HG03457 (cell line): ENCODE measurements at regions not wholly inside any gene's neighbourhood (a gene's known extent, or its start where the extent isn't known, plus 50 kb on each side); places are given as distances from the start of the nearest gene placed in this dataset.
"Not testable (repeated sequence)": the region's sequence is repeated elsewhere in the genome, so short reads cannot be mapped to it uniquely, and the experiment has no call there.

Source experiments
- ATAC-seq: cut with Tn5 transposase; IDR thresholded peaks from one replicate; pipeline ENCODE4 v1.9.1; 2021; ENCODE audit warnings: moderate number of reproducible peaks; ENCODE audit not compliant: unreplicated experiment

DNA sequence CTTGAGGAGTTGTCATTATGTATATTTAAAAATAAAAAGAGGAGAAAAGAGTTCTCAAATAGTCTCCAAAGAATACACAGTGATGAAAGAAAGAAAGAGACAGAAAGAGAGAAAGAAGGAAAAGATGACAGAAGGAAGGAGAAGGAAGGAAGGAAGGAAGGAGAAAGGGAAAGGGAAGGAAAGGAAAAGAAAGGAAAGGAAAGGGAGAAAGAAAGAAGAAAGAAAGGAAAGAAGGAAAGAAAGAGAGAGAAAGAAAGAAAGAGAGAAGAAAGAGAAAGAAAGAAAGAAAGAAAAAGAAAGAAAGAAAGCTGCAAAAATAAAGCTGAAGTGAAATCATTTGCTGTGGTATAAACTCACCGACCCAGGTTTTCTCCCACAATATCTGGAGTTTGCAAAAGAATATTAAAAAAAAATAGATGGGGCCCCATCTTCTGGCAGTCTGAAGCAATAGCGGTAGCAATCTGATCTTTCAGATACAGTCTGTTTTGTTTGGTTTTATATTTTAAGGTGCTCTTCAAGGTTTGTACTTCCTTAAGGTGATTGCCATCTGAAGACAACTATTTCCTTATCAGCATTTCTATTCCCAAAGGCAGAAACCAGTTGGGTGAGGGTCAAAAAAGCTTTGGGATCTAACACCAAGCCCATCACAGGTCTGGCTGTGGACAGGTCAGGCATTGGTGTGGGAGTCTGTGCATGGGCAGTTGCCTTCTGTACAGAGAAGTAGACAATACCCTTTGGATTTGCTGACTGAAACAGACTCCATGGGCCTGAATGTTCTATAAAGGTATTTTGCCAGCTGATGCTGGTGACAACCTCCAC is 160.4 kb downstream of the CPEB2 start:
- ATAC-seq, result no peak

DNA sequence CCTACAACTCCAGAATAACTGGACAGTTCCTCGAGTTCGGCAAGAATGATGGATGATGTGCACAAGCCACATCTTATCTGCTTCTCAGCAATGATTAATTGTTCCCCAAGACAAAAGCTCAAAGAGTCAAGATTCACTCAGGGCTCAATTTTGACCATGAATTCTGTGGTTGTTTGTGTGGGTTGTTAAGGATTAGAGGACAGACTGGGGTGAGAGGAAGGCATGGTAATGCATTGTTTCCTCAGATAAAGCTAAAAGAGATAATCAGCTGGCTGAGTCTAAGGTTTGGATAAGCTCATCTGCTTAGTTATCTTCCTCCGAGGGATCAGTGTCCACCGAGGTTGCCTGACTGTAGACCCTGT is 161.0 kb downstream of the CPEB2 start:
- ATAC-seq, result no peak

DNA sequence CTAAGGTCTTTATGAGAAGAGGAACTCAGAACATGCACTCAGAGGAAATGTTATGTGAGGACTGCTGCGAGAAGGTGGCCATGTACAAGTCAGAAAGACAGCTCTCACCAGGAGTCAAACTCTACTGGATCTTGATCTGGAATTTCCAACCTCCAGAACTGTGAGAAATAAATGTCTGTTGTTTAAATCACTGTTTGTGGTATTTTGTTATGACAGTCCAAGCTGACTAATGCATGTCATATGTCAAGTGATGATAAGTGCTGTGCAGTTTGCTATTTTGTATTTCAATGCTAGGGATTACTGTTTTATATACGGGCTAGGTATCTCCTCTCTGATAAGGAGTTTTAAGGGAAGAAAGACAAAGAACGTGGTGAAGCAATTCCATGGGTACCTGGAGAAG is 162.3 kb downstream of the CPEB2 start:
- ATAC-seq, result no peak

- no peak for ATAC-seq
These were observed 165.5 kb downstream of the CPEB2 start for GRCh38 chr4:15167743-15168142.

GRCh38 chr4:15168759-15169158 is 166.5 kb downstream of the CPEB2 start:
- no peak for ATAC-seq

DNA sequence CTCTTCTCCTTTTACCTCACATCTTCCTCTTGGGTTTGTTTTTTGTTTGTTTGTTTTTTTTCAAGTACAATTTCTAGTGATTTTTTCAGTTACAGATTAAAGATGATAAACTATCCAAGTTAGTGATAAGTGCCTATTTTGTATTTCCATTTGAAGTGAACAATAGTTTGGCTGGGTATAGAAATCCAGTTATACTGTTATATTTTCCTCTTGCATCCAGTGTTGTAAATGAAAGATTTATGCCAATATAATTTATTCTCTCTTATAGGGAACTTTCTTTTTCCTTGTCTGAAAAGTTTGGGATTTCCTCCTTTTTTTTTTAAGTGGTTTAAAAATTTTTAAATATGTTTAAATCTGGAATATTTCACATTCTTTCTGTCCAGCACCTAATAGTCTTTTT is 169.4 kb downstream of the CPEB2 start:
- no peak for ATAC-seq

DNA sequence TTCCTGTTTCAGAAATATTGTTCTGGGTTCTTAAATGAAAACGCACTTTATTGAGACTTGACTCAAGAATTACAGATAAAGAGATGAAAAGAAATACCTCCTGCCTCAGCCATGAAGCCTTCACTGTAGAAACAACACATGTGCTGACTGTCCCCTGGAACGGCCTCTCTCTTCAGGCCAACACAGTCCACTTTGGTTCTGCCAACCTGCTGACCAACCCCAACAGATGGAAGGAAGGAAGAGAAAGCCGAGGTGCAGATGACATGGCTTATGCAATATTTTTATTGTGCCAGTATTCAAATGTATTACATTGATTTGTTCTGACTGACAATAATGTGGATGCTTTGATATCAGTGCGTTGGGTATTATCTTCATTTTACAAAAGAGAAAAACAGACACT is 171.0 kb downstream of the CPEB2 start:
- no peak for ATAC-seq

- not testable (repeated sequence) for ATAC-seq
These were observed 171.9 kb downstream of the CPEB2 start for GRCh38 chr4:15174168-15174567.

- ATAC-seq, result not testable (repeated sequence)
These were observed 177.6 kb downstream of the CPEB2 start for GRCh38 chr4:15179842-15180241.

GRCh38 chr4:15182600-15183220 is 180.4 kb downstream of the CPEB2 start:
- ATAC-seq, result no peak

DNA sequence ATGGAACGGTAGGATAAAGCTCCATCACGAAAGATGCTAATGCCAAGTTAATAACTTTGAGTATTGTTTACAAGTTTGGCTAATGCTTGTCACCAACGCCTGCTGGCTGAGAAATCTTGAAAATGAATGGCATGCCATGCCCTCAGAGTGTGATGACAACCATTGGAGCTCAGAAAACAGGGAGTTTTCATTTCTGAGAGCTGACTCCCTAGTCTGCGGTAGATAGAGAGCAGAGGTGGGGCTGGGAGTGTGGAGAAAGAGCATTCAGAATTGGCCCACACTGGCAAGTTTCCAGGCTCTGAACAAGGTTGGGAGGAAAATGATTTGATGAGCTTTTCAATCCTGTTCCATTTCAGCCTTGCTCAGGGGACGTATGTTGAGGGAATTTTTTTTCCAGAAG is 183.9 kb downstream of the CPEB2 start:
- no peak for ATAC-seq

GRCh38 chr4:15186806-15187205 is 184.5 kb downstream of the CPEB2 start:
- ATAC-seq, result no peak

DNA sequence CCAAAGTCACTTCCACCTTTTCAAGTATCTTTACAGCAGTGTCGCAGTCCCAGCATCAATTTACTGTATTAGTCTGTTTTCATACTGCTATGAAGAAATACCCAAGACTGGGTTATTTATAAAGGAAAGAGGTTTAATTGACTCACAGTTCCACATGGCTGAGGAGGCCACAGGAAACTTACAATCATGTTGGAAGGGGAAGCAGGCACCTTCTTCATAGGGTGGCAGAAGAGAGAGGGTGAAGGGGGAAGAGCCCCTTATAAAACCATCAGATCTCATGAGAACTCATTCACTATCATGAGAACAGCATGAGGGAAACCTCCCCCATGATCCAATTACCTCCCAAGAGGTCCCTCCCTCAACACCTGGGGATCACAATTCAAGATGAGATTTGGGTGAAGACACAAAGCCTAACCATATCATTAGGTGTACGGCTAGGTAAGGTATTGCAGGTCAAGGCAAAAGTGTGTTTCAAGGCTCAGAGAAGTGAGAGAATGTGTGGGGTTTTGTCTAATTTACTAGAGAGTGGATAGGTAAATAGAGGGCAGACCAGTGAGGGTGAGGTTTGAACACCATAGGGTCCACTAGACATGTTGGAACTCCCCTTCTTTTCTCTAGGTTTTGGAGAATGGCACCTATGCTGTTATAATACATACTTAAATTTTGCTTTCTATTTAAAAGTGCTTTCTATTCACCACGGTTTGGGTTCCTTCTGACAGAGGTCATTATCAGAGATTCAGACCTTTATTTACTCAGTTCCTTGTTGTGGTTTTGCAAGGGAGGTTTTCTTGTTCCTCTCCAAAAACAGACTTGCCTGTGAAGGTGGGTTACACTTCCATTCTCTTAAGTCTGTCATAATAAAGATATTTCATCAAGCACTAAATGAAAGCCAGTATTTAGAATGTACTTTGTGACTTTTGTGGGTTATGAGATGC is 186.6 kb downstream of the CPEB2 start:
- ATAC-seq, result no peak

- no peak for ATAC-seq
These were observed 192.2 kb downstream of the CPEB2 start for GRCh38 chr4:15194520-15194919.

DNA sequence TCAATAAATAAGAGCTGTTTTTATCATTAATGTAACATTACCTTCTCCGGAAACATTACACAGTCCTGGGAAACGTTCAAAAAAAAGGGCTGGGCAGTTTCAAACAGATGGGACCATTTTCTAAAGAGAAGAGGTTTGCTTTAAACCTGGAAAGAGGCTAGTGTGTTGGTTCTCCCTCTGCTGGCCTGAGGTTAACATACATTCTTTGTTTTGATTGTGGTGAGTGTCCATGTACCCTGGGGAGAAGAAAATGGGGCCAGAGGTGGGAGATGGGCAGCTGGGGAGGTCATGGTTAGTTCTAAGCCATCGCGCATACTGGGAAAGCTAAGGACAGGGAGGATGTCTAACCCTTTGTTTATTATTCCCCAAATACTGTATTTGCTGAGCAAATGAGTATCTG is 194.7 kb downstream of the CPEB2 start:
- ATAC-seq, result no peak

- no peak for ATAC-seq
These were observed 195.9 kb downstream of the CPEB2 start for GRCh38 chr4:15198070-15198727.

DNA sequence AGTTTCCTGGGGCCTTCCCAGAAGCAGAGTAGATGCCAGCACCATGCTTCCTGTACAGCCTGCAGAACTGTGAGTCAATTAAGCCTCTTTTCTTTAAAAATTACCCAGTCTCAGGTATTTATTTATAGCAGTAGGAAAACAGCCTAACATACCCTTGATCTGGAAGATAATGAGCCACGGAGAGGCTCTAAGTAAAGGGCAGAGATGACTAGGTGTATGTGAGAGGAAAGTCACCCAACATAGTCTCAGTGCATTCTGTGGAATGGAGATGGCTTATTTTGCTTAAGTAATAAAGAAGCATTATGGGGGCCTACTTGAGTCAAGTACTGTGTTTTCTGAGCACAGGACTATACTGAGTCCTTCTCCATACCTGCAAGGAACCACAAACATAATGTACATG is 199.5 kb downstream of the CPEB2 start:
- no peak for ATAC-seq

DNA sequence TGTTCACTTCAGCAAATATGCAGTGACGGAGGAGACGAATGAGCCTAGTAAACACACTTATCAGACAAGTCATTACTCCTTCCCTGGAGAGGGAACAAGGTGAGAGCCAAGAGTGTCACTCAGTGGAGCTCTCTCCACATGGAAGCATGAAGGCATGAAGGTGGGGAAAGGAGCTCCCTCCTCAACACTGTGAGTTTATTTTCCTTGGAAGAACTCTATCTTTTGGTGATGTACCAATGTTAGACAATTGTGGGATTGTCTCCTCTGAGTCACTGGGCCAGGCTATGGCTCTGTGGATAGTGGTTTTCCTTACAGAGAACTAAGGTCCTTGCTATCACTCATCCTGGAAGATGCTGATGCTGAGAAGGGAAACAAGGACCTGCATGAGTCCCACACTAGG is 200.2 kb downstream of the CPEB2 start:
- ATAC-seq, result no peak

- not testable (repeated sequence) for ATAC-seq
These were observed 204.2 kb downstream of the CPEB2 start for GRCh38 chr4:15206526-15206925.

- no peak for ATAC-seq
These were observed 211.2 kb downstream of the CPEB2 start for GRCh38 chr4:15213302-15213970.

DNA sequence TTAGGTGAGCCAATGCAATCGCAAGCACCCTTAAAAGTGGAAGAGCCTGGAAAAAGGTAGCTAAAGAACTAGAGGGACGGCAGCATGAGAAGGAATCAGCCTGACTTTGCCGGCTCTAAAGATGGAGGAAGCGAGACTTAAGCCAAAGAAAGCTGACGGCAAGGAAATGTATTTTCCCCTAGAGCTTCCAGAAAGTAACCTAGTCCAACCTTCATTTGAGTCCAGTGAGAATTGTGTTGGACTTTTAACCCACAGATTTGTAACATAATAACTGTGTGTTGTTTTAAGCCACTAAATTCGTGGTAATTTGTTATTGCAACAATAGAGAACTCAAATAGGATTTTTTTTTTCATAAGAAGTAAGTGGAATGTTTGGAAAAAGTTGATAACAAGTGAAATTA is 212.7 kb upstream of the C1QTNF7 start:
- ATAC-seq, result no peak
